ENCODE measurements at regions not wholly inside any gene's neighbourhood (a gene's known extent, or its start where the extent isn't known, plus 50 kb on each side); places are given as distances from the start of the nearest gene placed in this dataset.

- Histone ChIP-seq H3K9me3 (ENCODE audit: control insufficient read depth in 3 of 3, low read length in 3 of 3) (no peaks in the 10 kb centered on the region), H3K4me3 (ENCODE audit: low read length in 3 of 3) (no peak overlapping the region), H3K4me1 (ENCODE audit: control insufficient read depth in 3 of 3, insufficient read depth in 3 of 3, low read length in 3 of 3) (no peaks in the 10 kb centered on the region), H3K27me3 (ENCODE audit: control insufficient read depth in 3 of 3, insufficient read depth in 3 of 3, low read length in 3 of 3) (no peaks in the 10 kb centered on the region), H3K36me3 (ENCODE audit: control insufficient read depth in 3 of 3, insufficient read depth in 3 of 3, low read length in 3 of 3) (no peaks in the 10 kb centered on the region), H3K27ac (ENCODE audit: low read depth, low read length) (no peak overlapping the region), H3K9ac (ENCODE audit: low read depth in 1 of 3, low read length in 3 of 3) (no peak overlapping the region)
These were observed 106.0 kb downstream of the ZC3H11B start for GRCh38 chr1:219506936-219507335.

GRCh38 chr1:219506473-219506899, 106.4 kb downstream of the ZC3H11B start:
- Histone ChIP-seq H3K27ac (ENCODE audit: low read depth, low read length) (no peak overlapping the region), H3K9me3 (ENCODE audit: control insufficient read depth in 3 of 3, low read length in 3 of 3) (no peaks in the 10 kb centered on the region), H3K36me3 (ENCODE audit: control insufficient read depth in 3 of 3, insufficient read depth in 3 of 3, low read length in 3 of 3) (no peaks in the 10 kb centered on the region), H3K4me1 (ENCODE audit: control insufficient read depth in 3 of 3, insufficient read depth in 3 of 3, low read length in 3 of 3) (no peaks in the 10 kb centered on the region), H3K27me3 (ENCODE audit: control insufficient read depth in 3 of 3, insufficient read depth in 3 of 3, low read length in 3 of 3) (no peaks in the 10 kb centered on the region), H3K4me3 (ENCODE audit: low read length in 3 of 3) (no peak overlapping the region), H3K9ac (ENCODE audit: low read depth in 1 of 3, low read length in 3 of 3) (no peak overlapping the region)

DNA sequence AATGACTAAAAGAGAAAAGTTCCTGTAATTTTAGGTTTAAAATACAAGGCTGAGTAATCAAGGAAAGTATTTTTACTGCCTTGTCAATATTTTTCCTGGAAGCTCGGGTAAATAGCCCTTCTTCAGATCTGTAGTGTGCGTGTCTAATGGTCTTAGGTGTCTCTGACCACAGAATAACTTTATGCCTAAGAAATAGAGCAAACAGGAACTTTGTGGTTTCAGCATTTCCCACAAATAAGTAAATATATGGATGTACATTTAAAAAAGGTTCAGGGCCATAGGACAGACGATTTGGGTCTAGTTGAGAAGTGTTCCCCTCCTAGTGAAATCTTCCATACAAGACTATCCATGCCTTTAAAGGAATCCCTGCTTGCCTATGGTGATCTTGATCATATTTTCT, 107.0 kb downstream of the ZC3H11B start:
- H3K36me3 ChIP-seq (ENCODE audit: control insufficient read depth in 3 of 3, insufficient read depth in 3 of 3, low read length in 3 of 3) = no peaks in the 10 kb centered on the region
- no peak overlapping the region for H3K27ac ChIP-seq (ENCODE audit: low read depth, low read length)
- no peaks in the 10 kb centered on the region for H3K9me3 ChIP-seq (ENCODE audit: control insufficient read depth in 3 of 3, low read length in 3 of 3)
- no peaks in the 10 kb centered on the region for H3K4me1 ChIP-seq (ENCODE audit: control insufficient read depth in 3 of 3, insufficient read depth in 3 of 3, low read length in 3 of 3)
- H3K9ac ChIP-seq (ENCODE audit: low read depth in 1 of 3, low read length in 3 of 3) = no peak overlapping the region
- no peak overlapping the region for H3K4me3 ChIP-seq (ENCODE audit: low read length in 3 of 3)
- no peaks in the 10 kb centered on the region for H3K27me3 ChIP-seq (ENCODE audit: control insufficient read depth in 3 of 3, insufficient read depth in 3 of 3, low read length in 3 of 3)

DNA sequence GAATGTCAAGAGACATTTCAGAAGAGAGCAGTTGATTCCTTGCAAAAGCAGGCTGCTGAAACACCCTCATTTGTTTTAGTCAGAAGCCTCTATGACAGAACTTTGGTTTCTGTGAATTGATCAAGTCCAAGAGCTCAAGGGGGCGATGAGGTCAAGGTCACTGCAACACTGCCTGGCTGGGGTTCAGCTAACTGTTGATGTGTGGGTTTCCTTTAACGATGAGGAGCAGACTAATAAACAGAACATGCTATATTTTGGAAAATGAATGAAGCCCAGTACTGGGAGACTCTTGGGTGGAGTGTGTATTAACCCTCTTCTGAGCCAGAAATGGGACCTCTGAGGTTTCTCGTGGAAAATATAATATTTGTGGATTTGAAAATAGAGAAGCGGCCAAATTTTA, 109.3 kb downstream of the ZC3H11B start:
- Histone ChIP-seq H3K4me3 (ENCODE audit: low read length in 3 of 3) (no peak overlapping the region), H3K27ac (ENCODE audit: low read depth, low read length) (no peak overlapping the region), H3K9ac (ENCODE audit: low read depth in 1 of 3, low read length in 3 of 3) (no peak overlapping the region), H3K36me3 (ENCODE audit: control insufficient read depth in 3 of 3, insufficient read depth in 3 of 3, low read length in 3 of 3) (no peaks in the 10 kb centered on the region), H3K9me3 (ENCODE audit: control insufficient read depth in 3 of 3, low read length in 3 of 3) (no peaks in the 10 kb centered on the region), H3K27me3 (ENCODE audit: control insufficient read depth in 3 of 3, insufficient read depth in 3 of 3, low read length in 3 of 3) (no peaks in the 10 kb centered on the region), H3K4me1 (ENCODE audit: control insufficient read depth in 3 of 3, insufficient read depth in 3 of 3, low read length in 3 of 3) (no peaks in the 10 kb centered on the region)

DNA sequence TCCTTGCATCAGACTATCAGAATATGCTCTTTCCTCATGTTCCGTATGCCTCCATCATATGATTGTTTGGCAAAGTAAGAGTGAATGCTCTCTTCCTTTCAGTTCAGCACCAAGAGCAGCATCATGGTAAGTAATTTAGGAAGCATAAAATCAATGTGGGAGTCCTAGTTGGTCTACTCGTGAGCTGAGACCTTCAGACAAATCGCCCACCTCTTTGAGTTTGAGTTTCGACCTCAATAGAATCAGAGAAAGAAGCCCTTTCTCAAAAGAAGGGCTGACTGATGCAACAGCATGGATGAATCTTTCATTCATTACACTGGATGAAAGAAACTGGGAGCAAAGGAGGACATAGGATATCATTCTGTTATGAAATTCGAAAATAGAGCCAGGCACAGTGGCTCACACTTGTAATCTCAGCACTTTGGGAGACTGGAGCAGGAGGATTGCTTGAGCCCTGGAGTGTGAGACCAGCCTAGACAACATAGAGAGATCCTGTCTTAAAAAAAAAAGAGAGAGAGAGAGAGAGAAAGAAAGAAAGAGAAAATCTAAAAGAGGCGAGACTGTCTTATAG, 112.5 kb downstream of the ZC3H11B start:
- no peak overlapping the region for H3K4me3 ChIP-seq (ENCODE audit: low read length in 3 of 3)
- no peak overlapping the region for H3K9ac ChIP-seq (ENCODE audit: low read depth in 1 of 3, low read length in 3 of 3)
- H3K27me3 ChIP-seq (ENCODE audit: control insufficient read depth in 3 of 3, insufficient read depth in 3 of 3, low read length in 3 of 3) = no peaks in the 10 kb centered on the region
- H3K36me3 ChIP-seq (ENCODE audit: control insufficient read depth in 3 of 3, insufficient read depth in 3 of 3, low read length in 3 of 3) = no peaks in the 10 kb centered on the region
- no peak overlapping the region for H3K27ac ChIP-seq (ENCODE audit: low read depth, low read length)
- H3K4me1 ChIP-seq (ENCODE audit: control insufficient read depth in 3 of 3, insufficient read depth in 3 of 3, low read length in 3 of 3) = no peaks in the 10 kb centered on the region
- no peaks in the 10 kb centered on the region for H3K9me3 ChIP-seq (ENCODE audit: control insufficient read depth in 3 of 3, low read length in 3 of 3)

DNA sequence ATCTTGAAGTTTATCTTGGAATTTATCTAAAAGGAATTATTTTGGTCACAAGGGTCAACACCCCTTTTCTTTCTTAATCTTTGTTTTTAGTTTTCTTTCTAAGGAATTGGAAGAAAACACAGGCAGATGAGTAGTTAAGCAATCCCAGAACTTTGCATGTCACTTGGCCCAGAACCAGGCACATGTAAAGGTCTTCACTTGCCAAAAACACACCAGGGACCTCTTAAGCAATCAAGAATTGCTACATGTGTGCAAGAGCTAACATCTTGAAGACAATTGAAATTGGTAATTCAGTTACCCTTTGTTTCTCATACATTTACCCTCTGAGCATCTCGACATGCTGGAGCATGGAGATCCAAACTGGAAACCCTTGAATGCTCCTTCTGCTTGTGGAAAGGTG, 114.2 kb downstream of the ZC3H11B start:
- no peak overlapping the region for H3K4me3 ChIP-seq (ENCODE audit: low read length in 3 of 3)
- H3K9ac ChIP-seq (ENCODE audit: low read depth in 1 of 3, low read length in 3 of 3) = no peak overlapping the region
- H3K27me3 ChIP-seq (ENCODE audit: control insufficient read depth in 3 of 3, insufficient read depth in 3 of 3, low read length in 3 of 3) = no peaks in the 10 kb centered on the region
- no peaks in the 10 kb centered on the region for H3K36me3 ChIP-seq (ENCODE audit: control insufficient read depth in 3 of 3, insufficient read depth in 3 of 3, low read length in 3 of 3)
- H3K27ac ChIP-seq (ENCODE audit: low read depth, low read length) = no peak overlapping the region
- no peaks in the 10 kb centered on the region for H3K9me3 ChIP-seq (ENCODE audit: control insufficient read depth in 3 of 3, low read length in 3 of 3)
- no peaks in the 10 kb centered on the region for H3K4me1 ChIP-seq (ENCODE audit: control insufficient read depth in 3 of 3, insufficient read depth in 3 of 3, low read length in 3 of 3)

- Histone ChIP-seq H3K36me3 (ENCODE audit: control insufficient read depth in 3 of 3, insufficient read depth in 3 of 3, low read length in 3 of 3) (no peaks in the 10 kb centered on the region), H3K27me3 (ENCODE audit: control insufficient read depth in 3 of 3, insufficient read depth in 3 of 3, low read length in 3 of 3) (no peaks in the 10 kb centered on the region), H3K4me3 (ENCODE audit: low read length in 3 of 3) (no peak overlapping the region), H3K9me3 (ENCODE audit: control insufficient read depth in 3 of 3, low read length in 3 of 3) (no peaks in the 10 kb centered on the region), H3K4me1 (ENCODE audit: control insufficient read depth in 3 of 3, insufficient read depth in 3 of 3, low read length in 3 of 3) (no peaks in the 10 kb centered on the region), H3K27ac (ENCODE audit: low read depth, low read length) (no peak overlapping the region), H3K9ac (ENCODE audit: low read depth in 1 of 3, low read length in 3 of 3) (no peak overlapping the region)
These were observed 117.0 kb downstream of the ZC3H11B start for GRCh38 chr1:219495737-219496408.

GRCh38 chr1:219492717-219493116, 120.2 kb downstream of the ZC3H11B start:
- Histone ChIP-seq H3K4me3 (ENCODE audit: low read length in 3 of 3) (no peak overlapping the region), H3K36me3 (ENCODE audit: control insufficient read depth in 3 of 3, insufficient read depth in 3 of 3, low read length in 3 of 3) (no peaks in the 10 kb centered on the region), H3K4me1 (ENCODE audit: control insufficient read depth in 3 of 3, insufficient read depth in 3 of 3, low read length in 3 of 3) (no peaks in the 10 kb centered on the region), H3K27me3 (ENCODE audit: control insufficient read depth in 3 of 3, insufficient read depth in 3 of 3, low read length in 3 of 3) (no peaks in the 10 kb centered on the region), H3K9me3 (ENCODE audit: control insufficient read depth in 3 of 3, low read length in 3 of 3) (no peaks in the 10 kb centered on the region), H3K27ac (ENCODE audit: low read depth, low read length) (no peak overlapping the region), H3K9ac (ENCODE audit: low read depth in 1 of 3, low read length in 3 of 3) (no peak overlapping the region)

DNA sequence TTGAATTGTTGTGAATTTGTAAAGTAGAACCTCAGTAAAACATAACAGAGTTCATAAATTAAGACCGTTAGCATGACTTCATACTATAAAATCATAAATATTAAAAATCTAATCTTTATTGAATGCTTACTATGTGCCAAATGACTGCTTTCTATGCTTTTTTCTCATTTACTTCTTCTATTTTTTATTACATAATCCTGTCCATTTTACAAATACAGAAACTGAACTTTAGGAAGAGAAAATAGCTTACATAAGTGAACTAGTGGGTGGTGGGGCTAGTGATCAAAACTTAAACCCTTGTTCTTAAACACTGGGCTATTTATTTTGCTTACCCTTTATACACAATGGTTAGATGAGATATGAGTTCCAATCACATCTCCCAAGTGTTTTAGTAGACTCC, 122.3 kb downstream of the ZC3H11B start:
- H3K9me3 ChIP-seq (ENCODE audit: control insufficient read depth in 3 of 3, low read length in 3 of 3) = no peaks in the 10 kb centered on the region
- no peaks in the 10 kb centered on the region for H3K27me3 ChIP-seq (ENCODE audit: control insufficient read depth in 3 of 3, insufficient read depth in 3 of 3, low read length in 3 of 3)
- no peak overlapping the region for H3K4me3 ChIP-seq (ENCODE audit: low read length in 3 of 3)
- no peaks in the 10 kb centered on the region for H3K4me1 ChIP-seq (ENCODE audit: control insufficient read depth in 3 of 3, insufficient read depth in 3 of 3, low read length in 3 of 3)
- H3K9ac ChIP-seq (ENCODE audit: low read depth in 1 of 3, low read length in 3 of 3) = no peak overlapping the region
- H3K36me3 ChIP-seq (ENCODE audit: control insufficient read depth in 3 of 3, insufficient read depth in 3 of 3, low read length in 3 of 3) = no peaks in the 10 kb centered on the region
- no peak overlapping the region for H3K27ac ChIP-seq (ENCODE audit: low read depth, low read length)

GRCh38 chr1:219489636-219490035, 123.3 kb downstream of the ZC3H11B start:
- Histone ChIP-seq H3K36me3 (ENCODE audit: control insufficient read depth in 3 of 3, insufficient read depth in 3 of 3, low read length in 3 of 3) (no peaks in the 10 kb centered on the region), H3K9ac (ENCODE audit: low read depth in 1 of 3, low read length in 3 of 3) (no peak overlapping the region), H3K27me3 (ENCODE audit: control insufficient read depth in 3 of 3, insufficient read depth in 3 of 3, low read length in 3 of 3) (no peaks in the 10 kb centered on the region), H3K9me3 (ENCODE audit: control insufficient read depth in 3 of 3, low read length in 3 of 3) (no peaks in the 10 kb centered on the region), H3K4me3 (ENCODE audit: low read length in 3 of 3) (no peak overlapping the region), H3K27ac (ENCODE audit: low read depth, low read length) (no peak overlapping the region), H3K4me1 (ENCODE audit: control insufficient read depth in 3 of 3, insufficient read depth in 3 of 3, low read length in 3 of 3) (no peaks in the 10 kb centered on the region)
